ENCODE measurements at regions not wholly inside any gene's neighbourhood (a gene's known extent, or its start where the extent isn't known, plus 50 kb on each side); places are given as distances from the start of the nearest gene placed in this dataset.

GRCh38 chr1:58888833-58889232 lies 105.0 kb upstream of the JUN start:
- no peak for TF ChIP-seq CTCF (IDR thresholded peaks at IDR 0.05; ENCODE audit: insufficient read depth, low read length, poor library complexity, severe bottlenecking)
- no peak overlapping the region for H3K4me3 ChIP-seq (ENCODE audit: low read depth, low read length)
- no peak for DNase-seq (ENCODE audit: low read depth)
- no peaks in the 10 kb centered on the region for H3K27me3 ChIP-seq (ENCODE audit: control insufficient read depth, insufficient read depth, low read length)
- H3K36me3 ChIP-seq (ENCODE audit: control insufficient read depth, insufficient read depth, low read length) = no peaks in the 10 kb centered on the region

DNA sequence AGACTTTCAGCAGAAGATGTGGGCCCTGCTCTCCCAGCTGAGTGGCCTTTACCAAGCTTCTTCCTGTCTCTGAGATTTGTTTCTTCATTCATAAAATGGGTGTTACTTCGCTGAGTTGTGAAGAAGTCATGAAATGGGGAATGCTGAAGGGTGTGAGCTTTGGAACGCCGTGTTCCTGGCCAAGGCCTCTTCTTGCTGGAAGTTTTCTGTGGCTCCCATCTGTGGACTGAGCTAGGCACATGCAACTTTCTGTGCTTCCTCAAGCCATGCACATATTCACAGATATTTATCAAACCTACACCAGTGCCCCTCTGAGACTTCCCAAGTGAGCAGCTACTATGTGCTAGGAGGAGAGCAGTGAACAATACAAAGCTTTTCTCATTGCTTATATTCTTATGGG lies 106.3 kb upstream of the JUN start:
- DNase-seq (ENCODE audit: low read depth) = no peak
- no peak for TF ChIP-seq CTCF (IDR thresholded peaks at IDR 0.05; ENCODE audit: insufficient read depth, low read length, poor library complexity, severe bottlenecking)
- no peaks in the 10 kb centered on the region for H3K27me3 ChIP-seq (ENCODE audit: control insufficient read depth, insufficient read depth, low read length)
- H3K4me3 ChIP-seq (ENCODE audit: low read depth, low read length) = no peak overlapping the region
- no peaks in the 10 kb centered on the region for H3K36me3 ChIP-seq (ENCODE audit: control insufficient read depth, insufficient read depth, low read length)

- TF ChIP-seq CTCF (IDR thresholded peaks at IDR 0.05; ENCODE audit: insufficient read depth, low read length, poor library complexity, severe bottlenecking) = no peak
- DNase-seq (ENCODE audit: low read depth) = no peak
These were observed 106.8 kb upstream of the JUN start for GRCh38 chr1:58890609-58891008.

GRCh38 chr1:58891347-58891746 lies 107.5 kb upstream of the JUN start:
- no peak overlapping the region for H3K4me3 ChIP-seq (ENCODE audit: low read depth, low read length)
- no peak for TF ChIP-seq CTCF (IDR thresholded peaks at IDR 0.05; ENCODE audit: insufficient read depth, low read length, poor library complexity, severe bottlenecking)
- no peak for DNase-seq (ENCODE audit: low read depth)
- H3K36me3 ChIP-seq (ENCODE audit: control insufficient read depth, insufficient read depth, low read length) = no peaks in the 10 kb centered on the region
- H3K27me3 ChIP-seq (ENCODE audit: control insufficient read depth, insufficient read depth, low read length) = no peaks in the 10 kb centered on the region

More at GRCh38 chr1:58890609-58891008, 106.8 kb upstream of the JUN start:
- H3K4me3 ChIP-seq (ENCODE audit: low read depth, low read length) = no peak overlapping the region
- H3K27me3 ChIP-seq (ENCODE audit: control insufficient read depth, insufficient read depth, low read length) = no peaks in the 10 kb centered on the region
- no peaks in the 10 kb centered on the region for H3K36me3 ChIP-seq (ENCODE audit: control insufficient read depth, insufficient read depth, low read length)

DNA sequence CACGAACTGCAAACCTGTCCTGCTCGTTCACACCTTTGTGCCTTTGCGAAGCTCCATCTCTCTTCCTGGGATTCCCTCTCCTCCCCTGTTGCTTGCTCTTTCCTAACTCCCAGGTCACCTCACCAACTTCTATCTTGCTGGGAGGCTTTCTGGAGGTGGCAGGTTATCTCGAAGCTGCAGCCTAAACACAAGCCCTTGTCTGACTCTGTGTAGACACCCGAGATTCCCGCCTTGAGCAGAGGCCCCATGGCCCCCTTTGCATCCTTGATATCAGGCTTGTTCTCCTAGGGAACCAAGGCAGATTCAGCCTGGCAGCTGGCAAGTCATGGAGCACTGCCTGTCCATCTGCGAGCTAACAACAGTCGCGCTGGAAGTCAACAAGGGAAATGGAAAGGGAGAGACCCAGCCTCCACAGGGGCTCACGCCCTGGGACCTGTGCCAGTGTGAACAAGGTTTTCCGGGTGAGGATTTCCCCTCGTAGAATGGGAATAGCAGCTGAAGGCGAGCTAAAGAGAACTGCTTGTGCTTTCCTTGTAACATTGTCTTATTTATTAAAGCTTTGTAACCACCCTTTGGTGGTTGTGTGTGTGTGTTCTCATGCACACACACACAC lies 109.5 kb upstream of the JUN start:
- no peaks in the 10 kb centered on the region for H3K36me3 ChIP-seq (ENCODE audit: control insufficient read depth, insufficient read depth, low read length)
- DNase-seq (ENCODE audit: low read depth) = no peak
- no peaks in the 10 kb centered on the region for H3K27me3 ChIP-seq (ENCODE audit: control insufficient read depth, insufficient read depth, low read length)
- no peak overlapping the region for H3K4me3 ChIP-seq (ENCODE audit: low read depth, low read length)
- no peak for TF ChIP-seq CTCF (IDR thresholded peaks at IDR 0.05; ENCODE audit: insufficient read depth, low read length, poor library complexity, severe bottlenecking)

DNA sequence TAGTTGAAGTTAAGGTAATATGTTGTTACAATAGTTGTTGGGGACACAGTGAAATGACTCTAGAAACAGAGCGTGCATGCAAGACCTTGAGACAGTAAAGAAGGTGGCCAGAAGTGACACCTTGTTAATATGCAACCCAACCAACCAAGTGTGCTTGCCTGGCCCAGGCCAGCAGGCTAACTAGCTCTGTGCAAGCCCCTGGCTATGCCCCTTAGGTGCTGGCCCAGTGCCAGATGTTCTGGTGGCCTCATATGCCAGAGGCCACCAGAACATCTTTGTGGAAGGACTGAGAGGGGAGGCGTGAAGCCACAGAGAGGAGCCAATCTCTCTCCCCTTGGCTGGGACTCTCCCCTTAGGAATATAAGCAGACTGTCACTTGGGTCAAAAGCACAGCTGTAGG lies 111.2 kb upstream of the JUN start:
- Histone ChIP-seq H3K36me3 (ENCODE audit: control insufficient read depth, insufficient read depth, low read length) (no peaks in the 10 kb centered on the region), H3K27me3 (ENCODE audit: control insufficient read depth, insufficient read depth, low read length) (no peaks in the 10 kb centered on the region), H3K4me3 (ENCODE audit: low read depth, low read length) (no peak overlapping the region)
- DNase-seq (ENCODE audit: low read depth) = no peak
- no peak for TF ChIP-seq CTCF (IDR thresholded peaks at IDR 0.05; ENCODE audit: insufficient read depth, low read length, poor library complexity, severe bottlenecking)

Data from kidney epithelial cell (primary cell).